ENCODE measurements at regions not wholly inside any gene's neighbourhood (a gene's known extent, or its start where the extent isn't known, plus 50 kb on each side); places are given as distances from the start of the nearest gene placed in this dataset.

DNA sequence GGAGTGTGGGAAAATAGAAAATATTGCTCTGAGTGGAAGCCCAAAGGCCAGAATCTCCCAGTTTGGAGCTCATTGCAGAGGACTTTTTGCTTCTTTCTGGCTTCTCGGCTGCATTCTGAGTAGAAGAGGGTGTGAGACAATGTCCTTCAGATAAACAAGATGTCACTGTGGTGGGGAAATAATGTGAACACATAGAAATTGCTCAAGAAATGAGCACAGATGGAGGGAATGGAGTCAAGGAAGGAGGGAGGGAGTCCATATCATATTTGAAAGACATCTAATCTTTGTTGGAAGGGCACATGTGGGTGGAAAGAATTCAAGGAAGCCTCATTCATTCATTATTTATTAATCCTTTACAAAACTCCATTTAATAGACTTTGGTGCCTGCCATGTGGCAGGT is 145.3 kb downstream of the FAM43A start:
- H3K9me3 ChIP-seq (ENCODE audit: insufficient read depth, low read depth), result no peaks in the 10 kb centered on the region
- H3K27ac ChIP-seq, result no peak overlapping the region
- ChIA-PET CTCF (interaction anchor here (0.6 kb wide), 1 partner anchor 36 kb away, joined by 3 read pairs; no protein-coding TSS in a partner anchor), POLR2A (ENCODE audit: unreplicated experiment) (no interaction called here)
- H3F3A ChIP-seq (ENCODE audit: insufficient read depth, low read depth), result no peaks in the 10 kb centered on the region
- H3K4me3 ChIP-seq, result no peak overlapping the region
- TF ChIP-seq EZH2 (IDR thresholded peaks at IDR 0.05; ENCODE audit: low read depth) (no peak), CTCF (conservative IDR thresholded peaks at IDR 0.05) (no peak)
- no TSS peak for BruUV-seq (replicated peaks)
- H3K79me2 ChIP-seq (ENCODE audit: low read depth), result no peaks in the 10 kb centered on the region
- H2AFZ ChIP-seq, result no peak overlapping the region
- no peak overlapping the region for H3K4me2 ChIP-seq
- H3K9me2 ChIP-seq (ENCODE audit: insufficient read depth), result no peaks in the 10 kb centered on the region
- no peak for DNase-seq
- no peaks in the 10 kb centered on the region for H3K27me3 ChIP-seq (ENCODE audit: insufficient read depth, low read depth)
- no peaks in the 10 kb centered on the region for H4K20me1 ChIP-seq (ENCODE audit: insufficient read depth)
- H3K36me3 ChIP-seq (ENCODE audit: low read depth), result no peaks in the 10 kb centered on the region
- intact Hi-C loops (cut with micrococcal nuclease; ENCODE audit: unreplicated experiment), result no loop called here
- H3K4me1 ChIP-seq (replicated peaks; ENCODE audit: insufficient read depth), result no peaks in the 10 kb centered on the region

GRCh38 chr3:194832346-194833104 is 146.8 kb downstream of the FAM43A start:
- CTCF ChIA-PET, result no interaction called here
- Histone ChIP-seq H2AFZ (no peak overlapping the region), H3F3A (ENCODE audit: insufficient read depth, low read depth) (no peaks in the 10 kb centered on the region), H4K20me1 (ENCODE audit: insufficient read depth) (no peaks in the 10 kb centered on the region), H3K36me3 (ENCODE audit: low read depth) (no peaks in the 10 kb centered on the region), H3K79me2 (ENCODE audit: low read depth) (no peaks in the 10 kb centered on the region), H3K4me2 (no peak overlapping the region), H3K27me3 (ENCODE audit: insufficient read depth, low read depth) (no peaks in the 10 kb centered on the region), H3K4me3 (no peak overlapping the region), H3K27ac (no peak overlapping the region), H3K4me1 (replicated peaks; ENCODE audit: insufficient read depth) (no peaks in the 10 kb centered on the region), H3K9me2 (ENCODE audit: insufficient read depth) (no peaks in the 10 kb centered on the region), H3K9me3 (ENCODE audit: insufficient read depth, low read depth) (no peaks in the 10 kb centered on the region)
- intact Hi-C loops (cut with micrococcal nuclease; ENCODE audit: unreplicated experiment), result no loop called here
- BruUV-seq (replicated peaks), result no TSS peak
- no peak for DNase-seq
- TF ChIP-seq CTCF (conservative IDR thresholded peaks at IDR 0.05), result no peak
- POLR2A ChIA-PET (ENCODE audit: unreplicated experiment), result no interaction called here

GRCh38 chr3:194833114-194833910 is 147.6 kb downstream of the FAM43A start:
- ChIA-PET POLR2A (ENCODE audit: unreplicated experiment) (no interaction called here), CTCF (no interaction called here)
- Histone ChIP-seq H2AFZ (no peak overlapping the region), H3K4me3 (no peak overlapping the region), H3K27me3 (ENCODE audit: insufficient read depth, low read depth) (no peaks in the 10 kb centered on the region), H3K27ac (no peak overlapping the region), H3F3A (ENCODE audit: insufficient read depth, low read depth) (no peaks in the 10 kb centered on the region), H3K9me2 (ENCODE audit: insufficient read depth) (no peaks in the 10 kb centered on the region), H3K79me2 (ENCODE audit: low read depth) (no peaks in the 10 kb centered on the region), H3K4me2 (no peak overlapping the region), H3K36me3 (ENCODE audit: low read depth) (no peaks in the 10 kb centered on the region), H4K20me1 (ENCODE audit: insufficient read depth) (no peaks in the 10 kb centered on the region), H3K4me1 (replicated peaks; ENCODE audit: insufficient read depth) (no peaks in the 10 kb centered on the region), H3K9me3 (ENCODE audit: insufficient read depth, low read depth) (no peaks in the 10 kb centered on the region)
- TF ChIP-seq EZH2 (IDR thresholded peaks at IDR 0.05; ENCODE audit: low read depth), result no peak
- no peak for TF ChIP-seq CTCF (conservative IDR thresholded peaks at IDR 0.05)
- no TSS peak for BruUV-seq (replicated peaks)
- intact Hi-C loops (cut with micrococcal nuclease; ENCODE audit: unreplicated experiment), result no loop called here
- no peak for DNase-seq
